GM23338 (cell line): ENCODE measurements at regions not wholly inside any gene's neighbourhood (a gene's known extent, or its start where the extent isn't known, plus 50 kb on each side); places are given as distances from the start of the nearest gene placed in this dataset.

ENCODE experiments used
- ATAC-seq: fragments of 200-7000 bp; cut with Tn5 transposase; 3 replicates; pipeline ENCODE4 v1.9.1; 2020
- DNase-seq: peaks from one replicate; pipeline ENCODE4 v3.0.0-alpha.2; 2015; ENCODE audit warnings: low spot score
- H2AFZ ChIP-seq: fragments of 200-600 bp; sonication (generic); 2 replicates; pipeline ENCODE4 v1.8.0; 2016; ENCODE audit warnings: antibody characterized with exemption, mild to moderate bottlenecking, moderate library complexity
- H3F3A ChIP-seq: fragments of 200-600 bp; sonication (generic); replicated peaks from 2 replicates; pipeline ENCODE4 v1.8.0; 2017; ENCODE audit warnings: antibody characterized with exemption, mixed run types, low read depth
- H3K27ac ChIP-seq: fragments of 200-600 bp; sonication (generic); 2 replicates; pipeline ENCODE4 v1.6.1; 2016; ENCODE audit warnings: low read depth
- H3K27me3 ChIP-seq: fragments of 200-600 bp; sonication (generic); 2 replicates; pipeline ENCODE4 v1.8.0; 2016; ENCODE audit warnings: mild to moderate bottlenecking, mixed run types, moderate library complexity; ENCODE audit not compliant: insufficient read depth
- H3K36me3 ChIP-seq: fragments of 200-600 bp; sonication (generic); 2 replicates; pipeline ENCODE4 v1.8.0; 2016; ENCODE audit warnings: mild to moderate bottlenecking; ENCODE audit not compliant: insufficient read depth
- H3K4me1 ChIP-seq: fragments of 200-600 bp; sonication (generic); 2 replicates; pipeline ENCODE4 v1.8.0; 2016; ENCODE audit warnings: mild to moderate bottlenecking, moderate library complexity; ENCODE audit not compliant: insufficient read depth
- H3K4me2 ChIP-seq: fragments of 200-600 bp; sonication (generic); 2 replicates; pipeline ENCODE4 v1.7.1; 2017; ENCODE audit warnings: mixed run types
- H3K4me3 ChIP-seq: fragments of 200-600 bp; sonication (generic); 2 replicates; pipeline ENCODE4 v1.6.1; 2016; ENCODE audit warnings: mixed run types
- H3K79me2 ChIP-seq: fragments of 200-600 bp; sonication (generic); replicated peaks from 2 replicates; pipeline ENCODE4 v1.8.0; 2017; ENCODE audit warnings: mild to moderate bottlenecking; ENCODE audit not compliant: insufficient read depth
- H3K9me2 ChIP-seq: fragments of 200-600 bp; sonication (generic); 2 replicates; pipeline ENCODE4 v1.8.0; 2017; ENCODE audit not compliant: insufficient read depth
- H4K20me1 ChIP-seq: fragments of 200-600 bp; sonication (generic); replicated peaks from 2 replicates; pipeline ENCODE4 v1.8.0; 2017; ENCODE audit warnings: mild to moderate bottlenecking; ENCODE audit not compliant: insufficient read depth
- H3K27ac Mint-ChIP-seq: 2 replicates; pipeline ENCODE4 v1.8.0; 2020; ENCODE audit warnings: inconsistent platforms, mild to moderate bottlenecking, moderate library complexity, mixed read lengths
- H3K27me3 Mint-ChIP-seq: 3 replicates; pipeline ENCODE4 v1.8.0; 2022; ENCODE audit warnings: low read depth, mild to moderate bottlenecking, moderate library complexity, mixed read lengths, inconsistent platforms; ENCODE audit not compliant: insufficient read depth, poor library complexity
- H3K36me3 Mint-ChIP-seq: 3 replicates; pipeline ENCODE4 v1.8.0; 2021; ENCODE audit warnings: low read depth, mild to moderate bottlenecking, inconsistent platforms, moderate library complexity, mixed read lengths
- H3K4me1 Mint-ChIP-seq: 3 replicates; pipeline ENCODE4 v1.8.0; 2020; ENCODE audit warnings: mild to moderate bottlenecking, inconsistent platforms, mixed read lengths
- H3K4me3 Mint-ChIP-seq: 3 replicates; pipeline ENCODE4 v1.8.0; 2021; ENCODE audit warnings: moderate library complexity, mild to moderate bottlenecking, inconsistent platforms, mixed read lengths
- H3K9me3 Mint-ChIP-seq: 3 replicates; pipeline ENCODE4 v1.8.0; 2020; ENCODE audit warnings: moderate library complexity, mild to moderate bottlenecking, inconsistent platforms, mixed read lengths
- CREB1 ChIP-seq: fragments of 250-450 bp; sonication (Bioruptor Pico); IDR thresholded peaks from 2 replicates; pipeline ENCODE4 v1.5.0; 2020; ENCODE audit warnings: low read depth, mild to moderate bottlenecking, moderate library complexity
- EZH2 ChIP-seq: fragments of 200-600 bp; sonication (generic); IDR thresholded peaks from one replicate; pipeline ENCODE4 v1.8.0; 2017; ENCODE audit warnings: antibody characterized with exemption, mild to moderate bottlenecking, low read depth; ENCODE audit not compliant: unreplicated experiment
- EZH2phosphoT487 ChIP-seq: fragments of 200-600 bp; sonication (generic); IDR thresholded peaks from one replicate; pipeline ENCODE4 v1.8.1; 2018; ENCODE audit warnings: antibody characterized with exemption; ENCODE audit not compliant: unreplicated experiment
- JUNB ChIP-seq: IDR thresholded peaks from one replicate; pipeline ENCODE4 v1.6.1; 2016; ENCODE audit warnings: antibody characterized with exemption; ENCODE audit not compliant: unreplicated experiment
- NANOG ChIP-seq: IDR thresholded peaks from 2 replicates; pipeline ENCODE4 v1.6.1; 2016; ENCODE audit warnings: antibody characterized with exemption, borderline replicate concordance
- POLR2AphosphoS5 ChIP-seq: IDR thresholded peaks from 2 replicates; pipeline ENCODE4 v1.6.1; 2016; ENCODE audit warnings: antibody characterized with exemption, low read depth
- STAT1 ChIP-seq: IDR thresholded peaks from one replicate; pipeline ENCODE4 v1.6.1; 2016; ENCODE audit warnings: antibody characterized with exemption; ENCODE audit not compliant: unreplicated experiment
- ZNF114 ChIP-seq: fragments of 250-450 bp; sonication (Bioruptor Pico); IDR thresholded peaks from 2 replicates; pipeline ENCODE4 v1.5.0; 2020; ENCODE audit warnings: mild to moderate bottlenecking, moderate library complexity
- ZNF331 ChIP-seq: fragments of 250-450 bp; sonication (Bioruptor Pico); IDR thresholded peaks from 2 replicates; pipeline ENCODE4 v1.5.0; 2020; ENCODE audit warnings: low read depth, mild to moderate bottlenecking, moderate library complexity
- TF ChIP-seq, protein P1 (sequence below), 2 experiments: fragments of 200-600 bp in 1 of 2; sonication (generic) in 1 of 2; conservative IDR thresholded peaks; 2 replicates each; pipeline versions ENCODE4 v1.5.1 to v1.6.1; 2016 to 2017; ENCODE audit warnings: antibody characterized with exemption in 2 of 2, low read depth in 2 of 2, mild to moderate bottlenecking in 2 of 2, moderate library complexity in 1 of 2
- TF ChIP-seq, protein P2 (sequence below): IDR thresholded peaks from 2 replicates; pipeline ENCODE4 v1.6.1; 2016; ENCODE audit warnings: antibody characterized with exemption
- TF ChIP-seq, protein P3 (sequence below): fragments of 250-450 bp; sonication (Bioruptor Pico); IDR thresholded peaks from 2 replicates; pipeline ENCODE4 v1.5.0; 2020; ENCODE audit warnings: mild to moderate bottlenecking, moderate library complexity

DNA sequence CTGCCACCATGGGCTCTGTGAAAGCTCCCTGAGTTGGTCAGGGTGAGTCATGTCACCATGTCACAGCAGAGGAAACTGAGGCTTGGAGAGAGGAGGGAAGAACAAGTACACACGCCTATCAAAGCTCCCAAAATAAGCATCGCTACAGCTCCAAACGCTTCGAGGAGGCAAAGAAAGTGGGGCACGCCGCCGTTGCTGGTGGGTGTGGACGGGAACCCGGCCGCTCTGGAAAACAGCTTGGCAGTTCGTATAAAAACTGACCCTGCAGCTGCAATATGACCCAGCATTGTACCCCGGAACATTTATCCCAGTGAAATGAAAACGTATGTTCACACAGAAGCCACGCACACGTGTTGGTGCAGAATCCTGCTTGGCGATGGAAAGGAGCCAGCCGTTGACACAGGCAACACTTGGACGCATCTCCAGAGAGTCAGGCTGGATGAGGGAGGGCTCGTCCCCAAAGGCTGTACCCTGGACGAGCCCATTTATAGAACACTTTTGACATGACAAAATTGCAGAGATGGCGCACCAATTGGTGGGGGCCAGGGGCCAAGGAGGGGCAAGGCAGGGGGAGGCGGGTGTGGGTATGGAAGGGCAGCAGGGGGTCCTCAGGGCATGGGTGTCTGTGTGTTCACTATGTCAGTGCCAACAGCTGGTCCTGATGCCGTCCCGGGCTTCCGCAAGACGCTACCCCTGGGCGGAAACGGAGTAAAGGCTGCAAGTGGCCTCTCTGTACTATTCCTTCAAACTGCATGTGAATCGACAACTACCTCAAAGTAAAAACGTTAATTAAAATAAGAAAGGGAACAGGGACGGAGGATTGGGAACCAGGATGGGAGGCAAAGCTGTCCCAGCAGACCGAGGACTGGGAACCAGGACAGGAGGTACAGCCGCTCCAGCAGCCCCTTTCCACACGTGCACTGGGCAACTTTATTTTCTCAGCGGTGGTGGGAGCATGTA, 173.0 kb downstream of the OLFM1 start:
- peaks cover 11% of the 10 kb centered on the region for H3K4me1 Mint-ChIP-seq
- no peaks in the 10 kb centered on the region for H3K27me3 ChIP-seq
- H3K27ac Mint-ChIP-seq: no peak overlapping the region; the same call in 1 of the 2 replicates
- no peak overlapping the region for H3K4me3 ChIP-seq
- no peaks in the 10 kb centered on the region for H3K9me2 ChIP-seq
- no peaks in the 10 kb centered on the region for H3K9me3 Mint-ChIP-seq
- no peaks in the 10 kb centered on the region for H3K36me3 ChIP-seq
- no peaks in the 10 kb centered on the region for H3K79me2 ChIP-seq
- no peak overlapping the region for H3K27ac ChIP-seq
- no peak for TF ChIP-seq EZH2
- TF ChIP-seq, protein P1, sequence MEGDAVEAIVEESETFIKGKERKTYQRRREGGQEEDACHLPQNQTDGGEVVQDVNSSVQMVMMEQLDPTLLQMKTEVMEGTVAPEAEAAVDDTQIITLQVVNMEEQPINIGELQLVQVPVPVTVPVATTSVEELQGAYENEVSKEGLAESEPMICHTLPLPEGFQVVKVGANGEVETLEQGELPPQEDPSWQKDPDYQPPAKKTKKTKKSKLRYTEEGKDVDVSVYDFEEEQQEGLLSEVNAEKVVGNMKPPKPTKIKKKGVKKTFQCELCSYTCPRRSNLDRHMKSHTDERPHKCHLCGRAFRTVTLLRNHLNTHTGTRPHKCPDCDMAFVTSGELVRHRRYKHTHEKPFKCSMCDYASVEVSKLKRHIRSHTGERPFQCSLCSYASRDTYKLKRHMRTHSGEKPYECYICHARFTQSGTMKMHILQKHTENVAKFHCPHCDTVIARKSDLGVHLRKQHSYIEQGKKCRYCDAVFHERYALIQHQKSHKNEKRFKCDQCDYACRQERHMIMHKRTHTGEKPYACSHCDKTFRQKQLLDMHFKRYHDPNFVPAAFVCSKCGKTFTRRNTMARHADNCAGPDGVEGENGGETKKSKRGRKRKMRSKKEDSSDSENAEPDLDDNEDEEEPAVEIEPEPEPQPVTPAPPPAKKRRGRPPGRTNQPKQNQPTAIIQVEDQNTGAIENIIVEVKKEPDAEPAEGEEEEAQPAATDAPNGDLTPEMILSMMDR (conservative IDR thresholded peaks at IDR 0.05; ENCODE audit: low read depth in 2 of 2): no peak
- H3F3A ChIP-seq: no peaks in the 10 kb centered on the region
- peaks cover 5% of the 10 kb centered on the region; the same call in 1 of the 2 replicates for H3K4me1 ChIP-seq
- H3K4me3 Mint-ChIP-seq: no peak overlapping the region
- peak; percentile 55 for ATAC-seq
- H4K20me1 ChIP-seq: no peaks in the 10 kb centered on the region
- 0 out of 2 replicates have a peak overlapping the region, but pooled peaks have one; percentile 6 for H2AFZ ChIP-seq
- peak overlapping the region; percentile 12; the same call in 1 of the 2 replicates for H3K4me2 ChIP-seq
- H3K36me3 Mint-ChIP-seq: no peaks in the 10 kb centered on the region
- peaks cover 9% of the 10 kb centered on the region for H3K27me3 Mint-ChIP-seq
- DNase-seq: peak; percentile 50

DNA sequence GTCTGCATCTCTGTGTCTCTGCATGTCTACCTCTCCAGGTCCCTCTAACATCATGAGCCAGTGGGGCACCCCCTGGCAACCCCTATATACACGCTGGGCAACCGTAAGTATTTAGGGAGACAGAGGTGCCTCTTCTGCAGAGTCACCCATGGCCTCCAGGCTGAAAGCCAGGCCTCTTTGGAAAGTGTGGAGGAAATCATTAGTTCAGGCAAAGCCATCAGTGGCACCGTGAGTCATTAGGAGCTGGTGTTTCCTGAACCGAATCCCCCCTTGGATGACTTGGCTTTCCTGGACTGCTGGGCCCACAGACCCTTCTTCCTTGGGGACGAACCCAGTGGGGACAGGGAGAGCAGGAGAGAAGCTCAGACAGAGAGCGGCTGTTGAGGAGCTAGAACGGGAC, 174.8 kb downstream of the OLFM1 start:
- H3F3A ChIP-seq: no peaks in the 10 kb centered on the region
- no peaks in the 10 kb centered on the region for H3K27me3 ChIP-seq
- ATAC-seq (no peak), DNase-seq (no peak)
- Mint-ChIP-seq H3K4me1 (0 out of 3 replicates have a peak, but pooled peaks cover 2% of the 10 kb centered on the region), H3K36me3 (no peaks in the 10 kb centered on the region), H3K4me3 (no peak overlapping the region), H3K27ac (no peak overlapping the region), H3K27me3 (peaks cover 12% of the 10 kb centered on the region), H3K9me3 (no peaks in the 10 kb centered on the region)
- H4K20me1 ChIP-seq: no peaks in the 10 kb centered on the region
- no peak overlapping the region for H3K4me2 ChIP-seq
- no peak overlapping the region for H3K27ac ChIP-seq
- H3K9me2 ChIP-seq: no peaks in the 10 kb centered on the region
- H3K79me2 ChIP-seq: no peaks in the 10 kb centered on the region
- peaks cover 5% of the 10 kb centered on the region; the same call in 1 of the 2 replicates for H3K4me1 ChIP-seq
- H2AFZ ChIP-seq: no peak overlapping the region
- no peaks in the 10 kb centered on the region for H3K36me3 ChIP-seq
- H3K4me3 ChIP-seq: no peak overlapping the region
- TF ChIP-seq EZH2 (no peak), NANOG (no peak), ZNF114 (CRISPR knock-in tag) (no peak), STAT1 (no peak), CREB1 (CRISPR knock-in tag) (no peak), POLR2AphosphoS5 (no peak), EZH2phosphoT487 (no peak), ZNF331 (CRISPR knock-in tag) (no peak), JUNB (no peak)
- TF ChIP-seq, protein P2, sequence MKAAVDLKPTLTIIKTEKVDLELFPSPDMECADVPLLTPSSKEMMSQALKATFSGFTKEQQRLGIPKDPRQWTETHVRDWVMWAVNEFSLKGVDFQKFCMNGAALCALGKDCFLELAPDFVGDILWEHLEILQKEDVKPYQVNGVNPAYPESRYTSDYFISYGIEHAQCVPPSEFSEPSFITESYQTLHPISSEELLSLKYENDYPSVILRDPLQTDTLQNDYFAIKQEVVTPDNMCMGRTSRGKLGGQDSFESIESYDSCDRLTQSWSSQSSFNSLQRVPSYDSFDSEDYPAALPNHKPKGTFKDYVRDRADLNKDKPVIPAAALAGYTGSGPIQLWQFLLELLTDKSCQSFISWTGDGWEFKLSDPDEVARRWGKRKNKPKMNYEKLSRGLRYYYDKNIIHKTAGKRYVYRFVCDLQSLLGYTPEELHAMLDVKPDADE: no peak
- TF ChIP-seq, protein P3, sequence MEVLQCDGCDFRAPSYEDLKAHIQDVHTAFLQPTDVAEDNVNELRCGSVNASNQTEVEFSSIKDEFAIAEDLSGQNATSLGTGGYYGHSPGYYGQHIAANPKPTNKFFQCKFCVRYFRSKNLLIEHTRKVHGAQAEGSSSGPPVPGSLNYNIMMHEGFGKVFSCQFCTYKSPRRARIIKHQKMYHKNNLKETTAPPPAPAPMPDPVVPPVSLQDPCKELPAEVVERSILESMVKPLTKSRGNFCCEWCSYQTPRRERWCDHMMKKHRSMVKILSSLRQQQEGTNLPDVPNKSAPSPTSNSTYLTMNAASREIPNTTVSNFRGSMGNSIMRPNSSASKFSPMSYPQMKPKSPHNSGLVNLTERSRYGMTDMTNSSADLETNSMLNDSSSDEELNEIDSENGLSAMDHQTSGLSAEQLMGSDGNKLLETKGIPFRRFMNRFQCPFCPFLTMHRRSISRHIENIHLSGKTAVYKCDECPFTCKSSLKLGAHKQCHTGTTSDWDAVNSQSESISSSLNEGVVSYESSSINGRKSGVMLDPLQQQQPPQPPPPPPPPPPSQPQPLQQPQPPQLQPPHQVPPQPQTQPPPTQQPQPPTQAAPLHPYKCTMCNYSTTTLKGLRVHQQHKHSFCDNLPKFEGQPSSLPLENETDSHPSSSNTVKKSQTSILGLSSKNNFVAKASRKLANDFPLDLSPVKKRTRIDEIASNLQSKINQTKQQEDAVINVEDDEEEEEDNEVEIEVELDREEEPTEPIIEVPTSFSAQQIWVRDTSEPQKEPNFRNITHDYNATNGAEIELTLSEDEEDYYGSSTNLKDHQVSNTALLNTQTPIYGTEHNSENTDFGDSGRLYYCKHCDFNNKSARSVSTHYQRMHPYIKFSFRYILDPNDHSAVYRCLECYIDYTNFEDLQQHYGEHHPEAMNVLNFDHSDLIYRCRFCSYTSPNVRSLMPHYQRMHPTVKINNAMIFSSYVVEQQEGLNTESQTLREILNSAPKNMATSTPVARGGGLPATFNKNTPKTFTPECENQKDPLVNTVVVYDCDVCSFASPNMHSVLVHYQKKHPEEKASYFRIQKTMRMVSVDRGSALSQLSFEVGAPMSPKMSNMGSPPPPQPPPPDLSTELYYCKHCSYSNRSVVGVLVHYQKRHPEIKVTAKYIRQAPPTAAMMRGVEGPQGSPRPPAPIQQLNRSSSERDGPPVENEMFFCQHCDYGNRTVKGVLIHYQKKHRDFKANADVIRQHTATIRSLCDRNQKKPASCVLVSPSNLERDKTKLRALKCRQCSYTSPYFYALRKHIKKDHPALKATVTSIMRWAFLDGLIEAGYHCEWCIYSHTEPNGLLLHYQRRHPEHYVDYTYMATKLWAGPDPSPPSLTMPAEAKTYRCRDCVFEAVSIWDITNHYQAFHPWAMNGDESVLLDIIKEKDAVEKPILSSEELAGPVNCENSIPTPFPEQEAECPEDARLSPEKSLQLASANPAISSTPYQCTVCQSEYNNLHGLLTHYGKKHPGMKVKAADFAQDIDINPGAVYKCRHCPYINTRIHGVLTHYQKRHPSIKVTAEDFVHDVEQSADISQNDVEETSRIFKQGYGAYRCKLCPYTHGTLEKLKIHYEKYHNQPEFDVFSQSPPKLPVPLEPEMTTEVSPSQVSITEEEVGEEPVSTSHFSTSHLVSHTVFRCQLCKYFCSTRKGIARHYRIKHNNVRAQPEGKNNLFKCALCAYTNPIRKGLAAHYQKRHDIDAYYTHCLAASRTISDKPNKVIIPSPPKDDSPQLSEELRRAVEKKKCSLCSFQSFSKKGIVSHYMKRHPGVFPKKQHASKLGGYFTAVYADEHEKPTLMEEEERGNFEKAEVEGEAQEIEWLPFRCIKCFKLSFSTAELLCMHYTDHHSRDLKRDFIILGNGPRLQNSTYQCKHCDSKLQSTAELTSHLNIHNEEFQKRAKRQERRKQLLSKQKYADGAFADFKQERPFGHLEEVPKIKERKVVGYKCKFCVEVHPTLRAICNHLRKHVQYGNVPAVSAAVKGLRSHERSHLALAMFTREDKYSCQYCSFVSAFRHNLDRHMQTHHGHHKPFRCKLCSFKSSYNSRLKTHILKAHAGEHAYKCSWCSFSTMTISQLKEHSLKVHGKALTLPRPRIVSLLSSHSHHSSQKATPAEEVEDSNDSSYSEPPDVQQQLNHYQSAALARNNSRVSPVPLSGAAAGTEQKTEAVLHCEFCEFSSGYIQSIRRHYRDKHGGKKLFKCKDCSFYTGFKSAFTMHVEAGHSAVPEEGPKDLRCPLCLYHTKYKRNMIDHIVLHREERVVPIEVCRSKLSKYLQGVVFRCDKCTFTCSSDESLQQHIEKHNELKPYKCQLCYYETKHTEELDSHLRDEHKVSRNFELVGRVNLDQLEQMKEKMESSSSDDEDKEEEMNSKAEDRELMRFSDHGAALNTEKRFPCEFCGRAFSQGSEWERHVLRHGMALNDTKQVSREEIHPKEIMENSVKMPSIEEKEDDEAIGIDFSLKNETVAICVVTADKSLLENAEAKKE (CRISPR knock-in tag): no peak
